OCI-LY3 (cell line): ENCODE measurements at regions not wholly inside any gene's neighbourhood (a gene's known extent, or its start where the extent isn't known, plus 50 kb on each side); places are given as distances from the start of the nearest gene placed in this dataset.

Source experiments
- H2AFZ ChIP-seq: fragments of 200-600, 300-600 bp; shearing (Covaris generic); 2 replicates; pipeline ENCODE4 v1.6.0; 2014; ENCODE audit warnings: antibody characterized with exemption, low read depth, low read length
- H3K27ac ChIP-seq: fragments of 200-600, 300-600 bp; sonication (generic); 2 replicates; pipeline ENCODE4 v1.5.1; 2014; ENCODE audit warnings: mild to moderate bottlenecking, low read length, moderate library complexity, mixed read lengths
- H3K27me3 ChIP-seq: fragments of 200-600, 300-600 bp; sonication (generic); 2 replicates; pipeline ENCODE4 v1.6.1; 2014; ENCODE audit warnings: low read depth, low read length, mixed read lengths
- H3K36me3 ChIP-seq: fragments of 200-600, 300-600 bp; sonication (generic); replicated peaks from 2 replicates; pipeline ENCODE3; 2014; ENCODE audit warnings: low read depth, low read length, mixed read lengths
- H3K4me1 ChIP-seq: fragments of 300-600, 200-600 bp; sonication (generic); 2 replicates; pipeline ENCODE4 v1.6.1; 2014; ENCODE audit warnings: low read length, mixed read lengths
- H3K4me2 ChIP-seq: fragments of 200-600, 300-600 bp; sonication (generic); 2 replicates; pipeline ENCODE4 v1.6.1; 2014; ENCODE audit warnings: low read length, mixed read lengths
- H3K4me3 ChIP-seq: fragments of 300-600, 200-600 bp; sonication (generic); 2 replicates; pipeline ENCODE4 v1.5.1; 2014; ENCODE audit warnings: antibody characterized with exemption, mild to moderate bottlenecking, low read length, moderate library complexity
- H3K79me2 ChIP-seq: fragments of 300-600, 200-600 bp; shearing (Covaris generic); 2 replicates; pipeline ENCODE4 v1.6.1; 2014; ENCODE audit warnings: mild to moderate bottlenecking, low read length, mixed read lengths
- H3K9ac ChIP-seq: fragments of 300-600, 200-600 bp; shearing (Covaris generic); 2 replicates; pipeline ENCODE4 v1.6.0; 2014; ENCODE audit warnings: mild to moderate bottlenecking, low read length, moderate library complexity
- H3K9me3 ChIP-seq: fragments of 200-600, 300-600 bp; shearing (Covaris generic); 2 replicates; pipeline ENCODE4 v1.6.1; 2014; ENCODE audit warnings: low read length, mixed read lengths; ENCODE audit not compliant: insufficient read depth
- H4K20me1 ChIP-seq: fragments of 200-600, 300-600 bp; sonication (generic); 2 replicates; pipeline ENCODE4 v1.6.1; 2016; ENCODE audit warnings: low read length, mixed read lengths; ENCODE audit not compliant: insufficient read depth
- CTCF ChIP-seq: fragments of 200-600, 300-600 bp; sonication (generic); IDR thresholded peaks from 2 replicates; pipeline ENCODE4 v1.5.1; 2014; ENCODE audit warnings: antibody characterized with exemption, low read length, low read depth
- EZH2phosphoT487 ChIP-seq: fragments of 200-600 bp; shearing (Covaris generic); IDR thresholded peaks from 2 replicates; pipeline ENCODE4 v1.6.1; 2018; ENCODE audit warnings: antibody characterized with exemption, mixed run types, low read depth

GRCh38 chr1:14321422-14321821 is 277.1 kb upstream of the KAZN start:
- Histone ChIP-seq H4K20me1 (no peaks in the 10 kb centered on the region), H3K4me2 (no peak overlapping the region)

GRCh38 chr1:14323568-14324247 is 274.8 kb upstream of the KAZN start:
- Histone ChIP-seq H2AFZ (no peak overlapping the region), H3K4me1 (no peaks in the 10 kb centered on the region), H4K20me1 (no peaks in the 10 kb centered on the region), H3K79me2 (no peaks in the 10 kb centered on the region), H3K4me3 (no peak overlapping the region), H3K36me3 (no peaks in the 10 kb centered on the region), H3K9ac (no peak overlapping the region), H3K9me3 (no peaks in the 10 kb centered on the region), H3K27ac (no peak overlapping the region), H3K4me2 (no peak overlapping the region), H3K27me3 (no peaks in the 10 kb centered on the region)
- TF ChIP-seq EZH2phosphoT487 (no peak), CTCF (no peak)

More at GRCh38 chr1:14321422-14321821, 277.1 kb upstream of the KAZN start:
- no peak overlapping the region for H3K4me3 ChIP-seq
- no peaks in the 10 kb centered on the region for H3K36me3 ChIP-seq
- no peak overlapping the region for H3K9ac ChIP-seq
- H3K27ac ChIP-seq, result no peak overlapping the region
- no peak overlapping the region for H2AFZ ChIP-seq
- no peak for TF ChIP-seq EZH2phosphoT487
- TF ChIP-seq CTCF, result no peak
- no peaks in the 10 kb centered on the region for H3K27me3 ChIP-seq
- H3K79me2 ChIP-seq, result no peaks in the 10 kb centered on the region
- no peaks in the 10 kb centered on the region for H3K9me3 ChIP-seq
- H3K4me1 ChIP-seq, result no peaks in the 10 kb centered on the region

GRCh38 chr1:14324248-14324630 is 274.2 kb upstream of the KAZN start:
- H3K4me1 ChIP-seq, result no peaks in the 10 kb centered on the region
- H3K27ac ChIP-seq, result no peak overlapping the region
- TF ChIP-seq CTCF (no peak), EZH2phosphoT487 (no peak)
- H2AFZ ChIP-seq, result no peak overlapping the region
- no peaks in the 10 kb centered on the region for H3K36me3 ChIP-seq
- H4K20me1 ChIP-seq, result no peaks in the 10 kb centered on the region
- H3K79me2 ChIP-seq, result no peaks in the 10 kb centered on the region
- no peak overlapping the region for H3K9ac ChIP-seq
- H3K9me3 ChIP-seq, result no peaks in the 10 kb centered on the region
- H3K27me3 ChIP-seq, result no peaks in the 10 kb centered on the region
- no peak overlapping the region for H3K4me2 ChIP-seq
- H3K4me3 ChIP-seq, result no peak overlapping the region

- Histone ChIP-seq H2AFZ (no peak overlapping the region), H4K20me1 (no peaks in the 10 kb centered on the region), H3K9ac (no peak overlapping the region), H3K4me1 (no peaks in the 10 kb centered on the region), H3K9me3 (no peaks in the 10 kb centered on the region), H3K27ac (no peak overlapping the region), H3K4me3 (no peak overlapping the region), H3K4me2 (no peak overlapping the region), H3K79me2 (no peaks in the 10 kb centered on the region), H3K27me3 (no peaks in the 10 kb centered on the region), H3K36me3 (no peaks in the 10 kb centered on the region)
- no peak for TF ChIP-seq EZH2phosphoT487
- TF ChIP-seq CTCF, result no peak
Observed at GRCh38 chr1:14326857-14327256, 271.6 kb upstream of the KAZN start.
